ENCODE measurements at regions not wholly inside any gene's neighbourhood (a gene's known extent, or its start where the extent isn't known, plus 50 kb on each side); places are given as distances from the start of the nearest gene placed in this dataset.

GRCh38 chr5:117246424-117246823 is 671.8 kb upstream of the SEMA6A start:
- H3K9me3 ChIP-seq (ENCODE audit: control insufficient read depth, low read depth, low read length), result no peaks in the 10 kb centered on the region
- TF ChIP-seq, protein P1, sequence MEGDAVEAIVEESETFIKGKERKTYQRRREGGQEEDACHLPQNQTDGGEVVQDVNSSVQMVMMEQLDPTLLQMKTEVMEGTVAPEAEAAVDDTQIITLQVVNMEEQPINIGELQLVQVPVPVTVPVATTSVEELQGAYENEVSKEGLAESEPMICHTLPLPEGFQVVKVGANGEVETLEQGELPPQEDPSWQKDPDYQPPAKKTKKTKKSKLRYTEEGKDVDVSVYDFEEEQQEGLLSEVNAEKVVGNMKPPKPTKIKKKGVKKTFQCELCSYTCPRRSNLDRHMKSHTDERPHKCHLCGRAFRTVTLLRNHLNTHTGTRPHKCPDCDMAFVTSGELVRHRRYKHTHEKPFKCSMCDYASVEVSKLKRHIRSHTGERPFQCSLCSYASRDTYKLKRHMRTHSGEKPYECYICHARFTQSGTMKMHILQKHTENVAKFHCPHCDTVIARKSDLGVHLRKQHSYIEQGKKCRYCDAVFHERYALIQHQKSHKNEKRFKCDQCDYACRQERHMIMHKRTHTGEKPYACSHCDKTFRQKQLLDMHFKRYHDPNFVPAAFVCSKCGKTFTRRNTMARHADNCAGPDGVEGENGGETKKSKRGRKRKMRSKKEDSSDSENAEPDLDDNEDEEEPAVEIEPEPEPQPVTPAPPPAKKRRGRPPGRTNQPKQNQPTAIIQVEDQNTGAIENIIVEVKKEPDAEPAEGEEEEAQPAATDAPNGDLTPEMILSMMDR (optimal IDR thresholded peaks at IDR 0.05 in 1 of 3, IDR thresholded peaks at IDR 0.05 in 1 of 3, conservative IDR thresholded peaks at IDR 0.05 in 1 of 3; ENCODE audit: extremely low read depth in 1 of 3, insufficient read depth in 2 of 3, low read length in 3 of 3), result no peak
- no peak overlapping the region for H2AFZ ChIP-seq (ENCODE audit: control insufficient read depth, low read length)
- no peaks in the 10 kb centered on the region for H3K9me1 ChIP-seq (ENCODE audit: control insufficient read depth, extremely low read depth, insufficient read depth, low read length)
- dilution Hi-C loops (cut with MboI; ENCODE audit: extremely low pct_ligation_motif_present, low sequenced_read_pairs), result no loop called here
- H3K4me3 ChIP-seq (ENCODE audit: control insufficient read depth in 2 of 3, extremely low read depth in 1 of 3, insufficient read depth in 2 of 3, low read depth in 1 of 3, low read length in 3 of 3), result no peak overlapping the region
- H3K36me3 ChIP-seq (ENCODE audit: control insufficient read depth in 2 of 2, extremely low read depth in 1 of 2, insufficient read depth in 2 of 2, low read length in 2 of 2), result no peaks in the 10 kb centered on the region
- no peak overlapping the region for H3K9ac ChIP-seq (ENCODE audit: control insufficient read depth, extremely low read depth, insufficient read depth, low read length)
- no peaks in the 10 kb centered on the region for H3K79me2 ChIP-seq (ENCODE audit: control insufficient read depth, insufficient read depth, low read length)
- no peak for FAIRE-seq
- H4K20me1 ChIP-seq (ENCODE audit: control insufficient read depth, extremely low read depth, insufficient read depth, low read length), result no peaks in the 10 kb centered on the region
- no peaks in the 10 kb centered on the region for H3K4me1 ChIP-seq (ENCODE audit: control insufficient read depth, extremely low read depth, insufficient read depth, low read length)
- no peaks in the 10 kb centered on the region for H3K27me3 ChIP-seq (ENCODE audit: control insufficient read depth, extremely low read depth, insufficient read depth, low read length)
- no peak for DNase-seq (ENCODE audit: low read depth, low spot score)
- no peak overlapping the region for H3K27ac ChIP-seq (ENCODE audit: control insufficient read depth, insufficient read depth, low read length)
- no peak overlapping the region for H3K4me2 ChIP-seq (ENCODE audit: control insufficient read depth, extremely low read depth, insufficient read depth, low read depth, low read length)

GRCh38 chr5:117245130-117245529 is 670.5 kb upstream of the SEMA6A start:
- no peak for DNase-seq (ENCODE audit: low read depth, low spot score)
- no peak for FAIRE-seq
- no peaks in the 10 kb centered on the region for H3K27me3 ChIP-seq (ENCODE audit: control insufficient read depth, extremely low read depth, insufficient read depth, low read length)
- no peak overlapping the region for H3K4me3 ChIP-seq (ENCODE audit: control insufficient read depth in 2 of 3, extremely low read depth in 1 of 3, insufficient read depth in 2 of 3, low read depth in 1 of 3, low read length in 3 of 3)
- no peaks in the 10 kb centered on the region for H3K9me3 ChIP-seq (ENCODE audit: control insufficient read depth, low read depth, low read length)
- no peak overlapping the region for H3K9ac ChIP-seq (ENCODE audit: control insufficient read depth, extremely low read depth, insufficient read depth, low read length)
- H3K4me1 ChIP-seq (ENCODE audit: control insufficient read depth, extremely low read depth, insufficient read depth, low read length), result no peaks in the 10 kb centered on the region
- dilution Hi-C loops (cut with MboI; ENCODE audit: extremely low pct_ligation_motif_present, low sequenced_read_pairs), result no loop called here
- H3K27ac ChIP-seq (ENCODE audit: control insufficient read depth, insufficient read depth, low read length), result no peak overlapping the region
- no peaks in the 10 kb centered on the region for H3K79me2 ChIP-seq (ENCODE audit: control insufficient read depth, insufficient read depth, low read length)
- H4K20me1 ChIP-seq (ENCODE audit: control insufficient read depth, extremely low read depth, insufficient read depth, low read length), result no peaks in the 10 kb centered on the region
- no peaks in the 10 kb centered on the region for H3K36me3 ChIP-seq (ENCODE audit: control insufficient read depth in 2 of 2, extremely low read depth in 1 of 2, insufficient read depth in 2 of 2, low read length in 2 of 2)
- H2AFZ ChIP-seq (ENCODE audit: control insufficient read depth, low read length), result no peak overlapping the region
- H3K4me2 ChIP-seq (ENCODE audit: control insufficient read depth, extremely low read depth, insufficient read depth, low read depth, low read length), result no peak overlapping the region
- TF ChIP-seq EZH2 (IDR thresholded peaks at IDR 0.05; ENCODE audit: low read length), result no peak
- TF ChIP-seq, protein P1 (optimal IDR thresholded peaks at IDR 0.05 in 1 of 3, IDR thresholded peaks at IDR 0.05 in 1 of 3, conservative IDR thresholded peaks at IDR 0.05 in 1 of 3; ENCODE audit: extremely low read depth in 1 of 3, insufficient read depth in 2 of 3, low read length in 3 of 3), result no peak
- H3K9me1 ChIP-seq (ENCODE audit: control insufficient read depth, extremely low read depth, insufficient read depth, low read length), result no peaks in the 10 kb centered on the region

Measured in keratinocyte (primary cell).